NCI-H2107 treated with DMSO at 0.1 percent for 48 hours (cell line): ENCODE measurements at regions not wholly inside any gene's neighbourhood (a gene's known extent, or its start where the extent isn't known, plus 50 kb on each side); places are given as distances from the start of the nearest gene placed in this dataset.

ENCODE experiments used
- DNase-seq: peaks from one replicate; lab custom pipeline; 2025; ENCODE audit not compliant: unreplicated experiment; lab: John Stamatoyannopoulos, UW

GRCh38 chr4:125911058-125911457 is 596.3 kb downstream of the FAT4 start:
- no peak for DNase-seq

DNA sequence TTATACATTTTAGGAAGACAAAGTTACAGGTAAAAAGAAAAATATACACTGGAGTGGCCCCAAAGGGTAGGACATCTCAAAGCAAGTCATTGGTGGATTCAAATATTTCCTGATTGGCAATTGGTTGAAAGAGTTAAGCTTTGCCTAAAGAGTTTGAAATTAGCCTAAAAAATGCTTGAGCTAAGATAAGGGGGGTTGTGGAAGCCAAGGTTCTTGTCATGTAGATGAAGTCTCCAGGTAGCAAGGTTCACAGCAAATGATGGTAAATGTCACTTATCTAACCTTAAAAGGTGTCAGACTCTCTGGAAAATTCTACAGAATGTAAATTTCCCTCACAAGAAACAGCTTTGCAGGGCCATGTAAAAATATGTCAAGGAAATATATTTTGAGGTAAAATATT is 596.7 kb downstream of the FAT4 start:
- no peak for DNase-seq

GRCh38 chr4:125917559-125917958 is 602.8 kb downstream of the FAT4 start:
- no peak for DNase-seq

- no peak for DNase-seq
These were observed 613.9 kb downstream of the FAT4 start for GRCh38 chr4:125928652-125929051.

DNA sequence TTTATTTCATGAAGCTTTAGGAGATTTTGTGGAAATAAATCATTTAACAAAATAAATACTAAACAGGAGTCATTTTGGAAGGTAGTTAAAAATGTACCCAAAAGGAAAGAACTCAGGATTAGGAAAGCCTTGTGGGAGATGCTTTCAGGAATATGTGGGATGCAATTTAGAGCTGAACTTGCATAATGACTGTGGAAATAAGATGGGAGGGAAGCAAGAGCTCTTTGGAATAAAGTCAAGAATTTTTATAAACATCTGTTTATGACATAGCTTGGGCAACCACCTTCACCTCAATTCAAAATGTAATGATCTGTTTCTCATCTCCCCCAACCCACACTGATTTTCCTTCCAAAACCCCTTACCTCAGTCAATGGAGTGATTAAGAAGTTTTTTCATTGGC is 623.8 kb downstream of the FAT4 start:
- DNase-seq = no peak

- DNase-seq = no peak
These were observed 625.7 kb downstream of the FAT4 start for GRCh38 chr4:125940426-125940825.

DNA sequence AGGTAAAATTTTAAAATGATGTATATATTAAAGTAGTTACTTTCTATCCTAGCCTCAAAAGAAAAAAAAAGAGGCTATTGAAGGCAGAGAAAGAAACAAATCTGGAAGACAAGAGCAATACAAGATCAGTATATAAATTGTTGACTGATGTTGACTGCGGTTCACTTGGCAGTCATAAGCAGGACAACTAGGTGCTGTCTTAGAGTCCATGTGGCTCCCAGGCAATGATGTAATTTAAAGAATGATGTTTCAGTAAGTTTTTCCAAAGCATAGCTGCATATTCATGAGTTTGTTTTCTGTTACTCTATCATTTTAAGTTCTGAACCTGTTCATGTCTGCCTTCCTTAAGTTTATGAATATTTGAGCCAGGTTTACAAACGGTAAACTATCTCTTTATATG is 630.2 kb downstream of the FAT4 start:
- no peak for DNase-seq

DNA sequence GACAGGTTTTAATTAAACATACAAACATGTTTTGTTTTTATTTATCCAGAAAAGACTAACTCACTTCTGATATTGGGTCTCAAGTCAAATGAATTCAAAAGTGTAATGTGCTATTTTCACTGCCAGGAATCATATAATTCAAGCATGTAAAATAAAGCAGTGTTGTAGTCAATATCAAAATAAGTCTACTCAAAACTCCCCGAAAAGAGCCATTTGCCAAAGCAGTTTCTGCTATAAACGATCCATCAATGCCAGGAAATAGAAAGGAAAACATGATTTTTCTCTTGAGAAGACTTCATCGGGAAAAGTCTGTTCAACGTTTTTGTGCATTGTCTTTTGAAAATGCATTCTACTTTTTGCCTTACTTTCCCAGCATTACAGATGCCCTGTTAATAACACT is 633.3 kb downstream of the FAT4 start:
- DNase-seq = no peak

DNA sequence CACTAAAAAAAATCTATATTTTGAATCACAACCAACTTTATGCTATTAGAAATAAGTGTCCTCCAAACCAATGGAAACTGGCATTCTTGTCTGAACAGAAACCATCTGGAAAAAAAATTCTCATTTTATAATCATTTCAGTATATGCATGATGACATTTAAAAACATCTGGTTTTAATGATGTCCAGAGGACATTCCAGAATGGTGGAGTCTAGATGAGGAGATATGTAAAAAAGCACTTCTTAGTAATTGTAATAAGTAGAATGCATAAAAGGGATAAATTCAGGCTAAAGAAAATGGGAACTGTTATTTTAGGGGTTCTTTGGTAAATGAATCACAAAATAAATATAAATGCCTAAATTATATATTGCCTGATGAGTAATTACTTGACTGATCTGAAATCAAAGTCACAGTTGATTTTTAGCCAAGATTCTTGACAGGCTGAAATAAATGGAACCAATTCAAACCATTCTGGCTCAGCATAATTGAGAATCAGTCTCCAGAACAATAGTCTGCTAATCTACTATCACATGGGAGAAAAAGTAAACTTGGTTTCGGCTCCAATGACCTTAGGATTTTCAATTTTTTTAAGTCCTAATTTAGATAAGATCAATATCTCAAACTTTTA is 636.6 kb downstream of the FAT4 start:
- no peak for DNase-seq

DNA sequence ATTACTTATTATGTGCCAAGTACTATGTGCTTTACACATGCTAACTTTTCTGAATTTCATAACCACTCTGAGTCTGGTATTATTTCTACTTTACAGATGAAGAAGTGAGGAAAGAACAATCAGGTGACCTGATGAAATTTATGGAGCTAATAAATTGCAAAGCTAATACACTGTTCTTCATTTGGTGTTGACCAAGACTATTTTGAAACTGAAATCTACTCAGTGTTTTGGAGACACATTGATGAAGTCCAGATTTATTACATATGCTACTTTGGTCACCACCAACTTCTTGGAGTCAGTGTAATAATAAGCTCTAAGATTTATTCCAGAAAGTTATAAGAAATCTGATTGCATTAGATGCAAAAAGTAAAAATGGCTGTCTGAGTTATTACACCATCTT is 637.9 kb downstream of the FAT4 start:
- DNase-seq = no peak

DNA sequence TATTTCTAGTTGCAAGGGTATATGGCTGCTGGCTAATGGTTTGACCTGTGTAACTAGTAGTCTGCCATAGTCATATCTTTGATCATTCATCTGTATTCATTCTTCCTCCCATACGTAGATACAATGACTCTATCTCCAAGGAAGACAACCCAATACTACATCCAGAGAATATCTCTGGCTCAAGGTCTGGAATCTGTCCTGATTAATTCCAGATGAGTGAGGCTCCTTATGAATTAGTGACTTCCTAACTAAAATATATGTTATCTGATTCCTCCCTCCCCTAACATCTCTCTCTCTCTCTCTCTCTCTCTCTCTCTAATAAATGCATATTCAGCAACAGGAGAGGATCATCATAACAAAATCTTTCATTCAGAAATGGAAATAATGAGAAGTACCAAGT is 641.5 kb downstream of the FAT4 start:
- DNase-seq = no peak

- DNase-seq = no peak
These were observed 643.8 kb downstream of the FAT4 start for GRCh38 chr4:125958519-125958918.

- DNase-seq = no peak
These were observed 646.9 kb downstream of the FAT4 start for GRCh38 chr4:125961626-125962025.

DNA sequence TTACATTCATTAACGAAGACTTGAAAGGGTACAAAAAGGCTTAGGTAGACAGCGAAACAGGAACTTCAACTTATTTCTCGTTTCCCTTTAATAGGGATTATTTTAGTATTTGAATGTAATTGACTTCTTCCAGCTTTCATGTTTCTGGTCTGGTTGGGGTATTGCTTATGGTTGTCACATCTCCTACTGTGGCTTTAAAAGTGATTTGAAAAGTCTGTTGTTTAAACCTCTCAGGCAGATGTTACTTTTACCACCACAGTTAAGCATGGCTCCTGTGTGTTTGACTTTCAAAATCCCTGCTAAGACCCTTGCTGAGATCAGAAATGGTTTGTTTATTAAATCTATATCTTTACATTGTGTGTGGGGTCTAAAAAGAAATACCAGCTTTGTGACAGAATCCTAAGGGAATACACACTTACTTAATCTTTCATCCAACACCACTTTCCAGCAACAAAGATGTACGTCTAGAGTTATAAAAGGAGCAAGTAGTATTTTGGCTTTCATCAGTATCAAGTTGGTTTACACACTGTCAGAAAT is 661.2 kb downstream of the FAT4 start:
- DNase-seq = no peak

DNA sequence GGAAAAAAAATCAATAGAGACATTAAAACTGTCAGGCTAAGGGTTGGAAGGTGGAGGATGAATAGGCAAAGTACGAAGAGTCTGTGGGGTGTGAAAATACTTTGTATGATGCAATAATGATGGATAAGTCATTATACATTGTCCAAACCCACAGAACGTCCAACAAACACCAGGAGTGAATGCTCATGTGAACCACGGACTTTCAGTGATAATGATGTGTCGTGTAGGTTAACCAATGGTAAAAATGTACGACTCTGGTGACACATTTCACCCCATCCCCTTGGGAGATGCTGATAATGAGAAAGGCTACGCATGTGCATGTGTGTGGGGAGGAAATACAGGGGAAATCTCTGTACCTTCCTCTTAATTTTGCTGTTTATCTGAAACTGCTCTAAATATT is 665.2 kb downstream of the FAT4 start:
- no peak for DNase-seq

DNA sequence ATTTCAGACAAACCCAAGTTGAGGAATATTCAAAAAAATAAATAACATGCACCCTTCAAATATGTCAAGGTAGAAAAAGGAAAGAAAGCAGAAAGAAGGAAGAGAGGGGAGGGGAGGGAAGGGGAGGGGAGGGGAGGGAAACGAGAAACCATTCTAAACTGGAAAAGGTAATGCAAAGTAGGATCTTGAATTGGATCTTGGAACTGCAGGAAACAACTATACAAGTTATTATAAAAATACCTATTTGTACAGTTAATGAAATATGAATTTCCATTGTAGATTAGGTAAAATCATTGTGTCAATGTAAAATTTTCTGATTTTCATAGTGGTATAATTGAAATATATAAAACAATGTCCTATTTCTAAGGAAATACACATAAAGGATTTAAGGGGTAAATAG is 668.4 kb downstream of the FAT4 start:
- DNase-seq = no peak

GRCh38 chr4:125985856-125986255 is 671.1 kb downstream of the FAT4 start:
- no peak for DNase-seq

DNA sequence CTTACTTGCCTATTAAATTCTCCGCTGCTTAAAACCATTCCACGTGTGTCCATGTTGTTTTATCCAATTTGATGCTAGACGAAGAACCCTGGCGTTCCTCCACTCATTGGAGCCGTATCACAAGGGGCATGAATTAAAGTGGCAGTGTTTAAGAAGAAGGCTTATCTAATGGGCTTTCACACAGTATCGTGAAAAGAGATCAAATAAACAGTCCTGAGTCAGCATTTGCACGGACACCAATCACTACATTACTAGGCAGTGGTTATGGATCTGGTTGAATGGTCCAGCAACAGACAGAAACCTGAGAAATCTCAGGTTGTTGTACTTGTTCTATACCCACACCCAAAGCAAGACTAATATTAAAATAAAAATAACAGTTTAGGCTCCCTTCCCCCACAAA is 671.6 kb downstream of the FAT4 start:
- no peak for DNase-seq

GRCh38 chr4:125988464-125988863 is 673.7 kb downstream of the FAT4 start:
- no peak for DNase-seq

- no peak for DNase-seq
These were observed 676.6 kb downstream of the FAT4 start for GRCh38 chr4:125991398-125991797.

DNA sequence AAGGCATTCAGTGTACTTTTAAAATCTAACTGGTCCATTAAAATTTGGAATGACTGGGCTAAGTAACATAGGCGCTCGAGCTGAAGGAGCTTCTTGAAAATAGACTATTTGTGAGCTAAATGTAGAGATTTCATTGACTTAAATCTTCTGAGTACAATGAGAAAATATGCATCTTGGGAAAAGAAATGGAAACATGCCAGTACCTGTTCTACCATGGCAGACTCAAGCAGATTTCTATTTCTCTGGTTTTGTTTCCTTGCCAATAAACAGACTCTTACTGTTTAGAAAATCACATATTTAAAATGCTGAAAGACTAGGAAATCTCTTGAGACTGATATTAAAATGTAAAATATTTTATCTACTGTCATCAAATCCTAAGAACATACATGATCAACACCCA is 678.1 kb downstream of the FAT4 start:
- DNase-seq = no peak

GRCh38 chr4:125994024-125994423 is 679.3 kb downstream of the FAT4 start:
- no peak for DNase-seq

- no peak for DNase-seq
These were observed 679.7 kb downstream of the FAT4 start for GRCh38 chr4:125994430-125994829.
